T-cell (primary cell): ENCODE measurements at regions not wholly inside any gene's neighbourhood (a gene's known extent, or its start where the extent isn't known, plus 50 kb on each side); places are given as distances from the start of the nearest gene placed in this dataset.

ENCODE experiments used
- ATAC-seq, 4 experiments: fragments of 200-7000 bp in 3 of 4; fragments of 150-1000 bp in 1 of 4; cut with Tn5 transposase; replicated peaks in 1 of 4; 1 replicate in 3 of 4; 2 replicates in 1 of 4; pipeline ENCODE4 v1.10.0; 2021; ENCODE audit warnings: moderate library complexity in 3 of 4, mild to moderate bottlenecking in 2 of 4, moderate number of reproducible peaks in 1 of 4
- CTCF ChIA-PET, 2 donors: fragments of 300-600 bp; sonication (Branson Sonifier 250); formaldehyde crosslinking; loops; one replicate each; lab custom pipeline; 2022; ENCODE audit warnings: antibody characterized with exemption in 2 of 2; lab: Charles Lee
- POLR2A ChIA-PET, 2 donors: fragments of 300-600 bp; sonication (Branson Sonifier 250); formaldehyde crosslinking; loops; one replicate each; lab custom pipeline; 2022; ENCODE audit warnings: antibody characterized with exemption in 2 of 2; lab: Charles Lee
- DNase-seq, 35 experiments: peaks; one replicate each; pipeline versions ENCODE4 v3.0.0 to v3.0.0-alpha.2; 2013 to 2023
- H3K27ac ChIP-seq: one replicate; pipeline ENCODE4 v1.5.1; 2013; ENCODE audit warnings: low read length
- H3K27me3 ChIP-seq, 2 experiments: replicated peaks in 1 of 2; 1 replicate in 1 of 2; 2 replicates in 1 of 2; pipeline versions ENCODE4 v1.6.1 to v1.7.0; 2013; ENCODE audit warnings: low read length in 1 of 2, mixed read lengths in 1 of 2; ENCODE audit not compliant: control insufficient read depth in 2 of 2, insufficient read depth in 2 of 2; ENCODE audit errors: extremely low read depth in 1 of 2
- H3K36me3 ChIP-seq, 2 donors: 1 replicate in 1 of 2; 2 replicates in 1 of 2; pipeline versions ENCODE4 v1.6.1 to v1.7.0; 2013; ENCODE audit warnings: low read length in 1 of 2; ENCODE audit not compliant: control insufficient read depth in 2 of 2, insufficient read depth in 1 of 2; ENCODE audit errors: extremely low read depth in 1 of 2
- H3K4me1 ChIP-seq, 2 experiments: 1 replicate in 1 of 2; 2 replicates in 1 of 2; pipeline versions ENCODE4 v1.6.1 to v1.7.0; 2013; ENCODE audit warnings: low read length in 2 of 2, mixed read lengths in 1 of 2; ENCODE audit not compliant: insufficient read depth in 2 of 2, control insufficient read depth in 1 of 2; ENCODE audit errors: extremely low read depth in 1 of 2
- H3K4me3 ChIP-seq, 2 donors: 1 replicate in 1 of 2; 2 replicates in 1 of 2; pipeline versions ENCODE4 v1.5.1 to v1.7.0; 2013; ENCODE audit warnings: mild to moderate bottlenecking in 2 of 2, low read length in 1 of 2, moderate library complexity in 1 of 2; ENCODE audit not compliant: control insufficient read depth in 1 of 2; ENCODE audit errors: extremely low read depth in 1 of 2
- H3K9me3 ChIP-seq: 2 replicates; pipeline ENCODE4 v1.7.0; 2013
- H3K27ac Mint-ChIP-seq, 2 donors: one replicate each; pipeline ENCODE4 v1.8.0; 2020 to 2021; ENCODE audit warnings: mild to moderate bottlenecking in 2 of 2, mixed read lengths in 2 of 2
- H3K27me3 Mint-ChIP-seq, 2 donors: one replicate each; pipeline ENCODE4 v1.8.0; 2021 to 2022; ENCODE audit warnings: mixed read lengths in 2 of 2
- H3K36me3 Mint-ChIP-seq: one replicate; pipeline ENCODE4 v1.8.0; 2021; ENCODE audit warnings: mixed read lengths
- H3K4me1 Mint-ChIP-seq, 3 donors: one replicate each; pipeline ENCODE4 v1.8.0; 2020 to 2022; ENCODE audit warnings: mixed read lengths in 3 of 3, mild to moderate bottlenecking in 1 of 3
- H3K4me3 Mint-ChIP-seq, 3 donors: one replicate each; pipeline ENCODE4 v1.8.0; 2020 to 2022; ENCODE audit warnings: mild to moderate bottlenecking in 3 of 3, mixed read lengths in 3 of 3, moderate library complexity in 3 of 3
- H3K9me3 Mint-ChIP-seq, 3 donors: one replicate each; pipeline ENCODE4 v1.8.0; 2020 to 2022; ENCODE audit warnings: mixed read lengths in 3 of 3
- WGBS: methylation state at CpG from one replicate; pipeline ENCODE4 v1.1.5; 2013; ENCODE audit warnings: missing lambda C conversion rate; ENCODE audit not compliant: insufficient coverage; 5-methylcytosine and 5-hydroxymethylcytosine counted together

- Histone ChIP-seq H3K4me3 (no peak overlapping the region), H3K4me1 (no peaks in the 10 kb centered on the region), H3K27ac (no peak overlapping the region), H3K9me3 (no peaks in the 10 kb centered on the region), H3K36me3 (no peaks in the 10 kb centered on the region), H3K27me3 (no peaks in the 10 kb centered on the region)
- H3K27ac Mint-ChIP-seq, result no peak overlapping the region
- no peak for ATAC-seq
- POLR2A ChIA-PET, result no interaction called here
- CTCF ChIA-PET, result no interaction called here
- no peak for DNase-seq
- H3K27me3 Mint-ChIP-seq, result no peaks in the 10 kb centered on the region
- H3K4me3 Mint-ChIP-seq, result no peak overlapping the region
- no peaks in the 10 kb centered on the region for H3K36me3 Mint-ChIP-seq
- WGBS, result no CpG with 5 or more reads among the region's 4 CpGs
- H3K9me3 Mint-ChIP-seq, result peaks cover 8 to 26% (median 10%) of the 10 kb centered on the region in 3 donors
- no peaks in the 10 kb centered on the region for H3K4me1 Mint-ChIP-seq
Observed at GRCh38 chr5:4541334-4541733, 598.8 kb upstream of the ADAMTS16 start.

- Histone ChIP-seq H3K4me1 (no peaks in the 10 kb centered on the region), H3K36me3 (no peaks in the 10 kb centered on the region), H3K4me3 (no peak overlapping the region), H3K27me3 (no peaks in the 10 kb centered on the region), H3K9me3 (no peaks in the 10 kb centered on the region), H3K27ac (no peak overlapping the region)
- Mint-ChIP-seq H3K9me3 (peaks cover 8 to 29% (median 13%) of the 10 kb centered on the region in 3 donors), H3K4me1 (no peaks in the 10 kb centered on the region), H3K4me3 (no peak overlapping the region), H3K27ac (no peak overlapping the region), H3K27me3 (no peaks in the 10 kb centered on the region), H3K36me3 (no peaks in the 10 kb centered on the region)
- ChIA-PET CTCF (no interaction called here), POLR2A (no interaction called here)
- no peak for ATAC-seq
- DNase-seq, result no peak
- WGBS, result 84% methylated on average over 8 of the region's 12 CpGs
Observed at GRCh38 chr5:4542145-4542778, 597.9 kb upstream of the ADAMTS16 start.

- 44% methylated on average over 6 of the region's 10 CpGs for WGBS
- Histone ChIP-seq H3K27me3 (no peaks in the 10 kb centered on the region), H3K27ac (no peak overlapping the region), H3K4me3 (no peak overlapping the region), H3K36me3 (no peaks in the 10 kb centered on the region), H3K9me3 (no peaks in the 10 kb centered on the region), H3K4me1 (no peaks in the 10 kb centered on the region)
- ATAC-seq (no peak), DNase-seq (no peak)
- H3K27ac Mint-ChIP-seq, result no peak overlapping the region
- CTCF ChIA-PET, result no interaction called here
- peaks cover 2 to 22% (median 9%) of the 10 kb centered on the region in 3 donors for H3K9me3 Mint-ChIP-seq
- no peaks in the 10 kb centered on the region for H3K27me3 Mint-ChIP-seq
- no peaks in the 10 kb centered on the region for H3K36me3 Mint-ChIP-seq
- POLR2A ChIA-PET, result no interaction called here
- H3K4me1 Mint-ChIP-seq, result no peaks in the 10 kb centered on the region
- H3K4me3 Mint-ChIP-seq, result no peak overlapping the region
Observed at GRCh38 chr5:4544049-4544670, 596.0 kb upstream of the ADAMTS16 start.

- no peak overlapping the region for H3K4me3 Mint-ChIP-seq
- H3K4me1 ChIP-seq, result no peaks in the 10 kb centered on the region
- no peak for DNase-seq
- no peaks in the 10 kb centered on the region for H3K9me3 ChIP-seq
- WGBS, result 43% methylated on average over 1 of the region's 6 CpGs
- ATAC-seq, result no peak
- H3K9me3 Mint-ChIP-seq, result peaks cover 4 to 15% (median 14%) of the 10 kb centered on the region in 3 donors
- H3K4me3 ChIP-seq, result no peak overlapping the region
- no peaks in the 10 kb centered on the region for H3K27me3 ChIP-seq
- no peaks in the 10 kb centered on the region for H3K27me3 Mint-ChIP-seq
- H3K4me1 Mint-ChIP-seq, result no peaks in the 10 kb centered on the region
- no peaks in the 10 kb centered on the region for H3K36me3 ChIP-seq
- no peak overlapping the region for H3K27ac ChIP-seq
- no peaks in the 10 kb centered on the region for H3K36me3 Mint-ChIP-seq
- no peak overlapping the region for H3K27ac Mint-ChIP-seq
- ChIA-PET POLR2A (no interaction called here), CTCF (no interaction called here)
Observed at GRCh38 chr5:4547547-4547946, 592.6 kb upstream of the ADAMTS16 start.

- H3K27ac ChIP-seq, result no peak overlapping the region
- no peak for DNase-seq
- H3K4me3 Mint-ChIP-seq, result no peak overlapping the region
- WGBS, result no CpG with 5 or more reads among the region's 1 CpG
- H3K4me1 Mint-ChIP-seq, result no peaks in the 10 kb centered on the region
- no peak overlapping the region for H3K4me3 ChIP-seq
- H3K36me3 ChIP-seq, result no peaks in the 10 kb centered on the region
- no peaks in the 10 kb centered on the region for H3K4me1 ChIP-seq
- peaks cover 4 to 17% (median 12%) of the 10 kb centered on the region in 3 donors for H3K9me3 Mint-ChIP-seq
- H3K36me3 Mint-ChIP-seq, result no peaks in the 10 kb centered on the region
- no peaks in the 10 kb centered on the region for H3K27me3 ChIP-seq
- POLR2A ChIA-PET, result interaction anchor here (0.5 to 0.6 kb wide), 2 partner anchors 43 to 91 kb away, joined by 3 read pairs; no protein-coding TSS in a partner anchor
- CTCF ChIA-PET, result no interaction called here
- no peak overlapping the region for H3K27ac Mint-ChIP-seq
- ATAC-seq, result no peak
- no peaks in the 10 kb centered on the region for H3K9me3 ChIP-seq
- H3K27me3 Mint-ChIP-seq, result no peaks in the 10 kb centered on the region
Observed at GRCh38 chr5:4548341-4548740, 591.8 kb upstream of the ADAMTS16 start.

GRCh38 chr5:4549351-4549750, 590.8 kb upstream of the ADAMTS16 start:
- DNase-seq (no peak), ATAC-seq (no peak)
- ChIA-PET CTCF (interaction anchor here (0.5 to 0.7 kb wide), 2 partner anchors 11 to 32 kb away, joined by 3 to 4 read pairs; no protein-coding TSS in a partner anchor), POLR2A (no interaction called here)
- no peak overlapping the region for H3K27ac Mint-ChIP-seq
- Histone ChIP-seq H3K36me3 (no peaks in the 10 kb centered on the region), H3K4me3 (no peak overlapping the region), H3K9me3 (no peaks in the 10 kb centered on the region), H3K4me1 (no peaks in the 10 kb centered on the region), H3K27ac (no peak overlapping the region), H3K27me3 (no peaks in the 10 kb centered on the region)
- H3K27me3 Mint-ChIP-seq, result no peaks in the 10 kb centered on the region
- WGBS, result 38% methylated on average over 1 of the region's 1 CpG
- peaks cover 4 to 17% (median 13%) of the 10 kb centered on the region in 3 donors for H3K9me3 Mint-ChIP-seq
- no peak overlapping the region for H3K4me3 Mint-ChIP-seq
- no peaks in the 10 kb centered on the region for H3K36me3 Mint-ChIP-seq
- H3K4me1 Mint-ChIP-seq, result no peaks in the 10 kb centered on the region
